SU-DHL-6 (cell line): ENCODE measurements at regions not wholly inside any gene's neighbourhood (a gene's known extent, or its start where the extent isn't known, plus 50 kb on each side); places are given as distances from the start of the nearest gene placed in this dataset.

Experiments
- H2AFZ ChIP-seq: fragments of 200-600 bp; sonication (generic); 2 replicates; pipeline ENCODE4 v1.6.1; 2014; ENCODE audit warnings: low read depth, mild to moderate bottlenecking, moderate library complexity, mixed read lengths, antibody characterized with exemption, low read length; ENCODE audit not compliant: severe bottlenecking
- H3F3A ChIP-seq: fragments of 200-600 bp; shearing (Covaris generic); 2 replicates; pipeline ENCODE4 v1.6.0; 2016; ENCODE audit warnings: antibody characterized with exemption, mild to moderate bottlenecking; ENCODE audit not compliant: insufficient read depth
- H3K27ac ChIP-seq: fragments of 200-600 bp; sonication (generic); 2 replicates; pipeline ENCODE4 v1.5.1; 2016; ENCODE audit warnings: low read depth, mild to moderate bottlenecking, low read length, moderate library complexity, mixed read lengths
- H3K27me3 ChIP-seq: fragments of 200-600 bp; sonication (generic), shearing (Covaris generic); 2 replicates; pipeline ENCODE4 v1.6.0; 2014; ENCODE audit warnings: mild to moderate bottlenecking, low read length
- H3K36me3 ChIP-seq: fragments of 200-600 bp; sonication (generic); 2 replicates; pipeline ENCODE4 v1.6.1; 2014; ENCODE audit warnings: mild to moderate bottlenecking, low read length, mixed read lengths
- H3K4me2 ChIP-seq: fragments of 300-600, 200-600 bp; shearing (Covaris generic), sonication (generic); 2 replicates; pipeline ENCODE4 v1.6.0; 2014; ENCODE audit warnings: low read length, low read depth, mild to moderate bottlenecking; ENCODE audit not compliant: poor library complexity, severe bottlenecking
- H3K4me3 ChIP-seq: fragments of 200-600 bp; sonication (generic); 2 replicates; pipeline ENCODE4 v1.5.1; 2014; ENCODE audit warnings: antibody characterized with exemption, low read length, mild to moderate bottlenecking, mixed read lengths; ENCODE audit not compliant: insufficient read depth, poor library complexity, severe bottlenecking
- H3K79me2 ChIP-seq: fragments of 200-600 bp; sonication (generic); 2 replicates; pipeline ENCODE4 v1.6.1; 2014; ENCODE audit warnings: mild to moderate bottlenecking, low read length, moderate library complexity; ENCODE audit not compliant: insufficient read depth
- H3K9ac ChIP-seq: fragments of 200-600 bp; sonication (generic); 2 replicates; pipeline ENCODE4 v1.7.0; 2014; ENCODE audit warnings: mild to moderate bottlenecking, low read length
- H3K9me2 ChIP-seq: fragments of 200-600 bp; sonication (generic); replicated peaks from 2 replicates; pipeline ENCODE4 v1.6.1; 2014; ENCODE audit warnings: low read length; ENCODE audit not compliant: insufficient read depth
- H3K9me3 ChIP-seq: fragments of 200-600 bp; sonication (generic); 2 replicates; pipeline ENCODE4 v1.6.1; 2014; ENCODE audit warnings: low read length, mixed read lengths; ENCODE audit not compliant: insufficient read depth
- H4K20me1 ChIP-seq: fragments of 200-600 bp; sonication (generic); 2 replicates; pipeline ENCODE4 v1.6.1; 2014; ENCODE audit warnings: low read depth, mild to moderate bottlenecking, antibody characterized with exemption, low read length, moderate library complexity, mixed read lengths
- EZH2phosphoT487 ChIP-seq: fragments of 200-600 bp; sonication (generic), shearing (Covaris generic); conservative IDR thresholded peaks from 2 replicates; pipeline ENCODE4 v1.6.1; 2018; ENCODE audit warnings: mild to moderate bottlenecking, antibody characterized with exemption, low read length, moderate library complexity, mixed read lengths
- TF ChIP-seq, protein P1 (sequence below): fragments of 200-600 bp; sonication (generic); IDR thresholded peaks from one replicate; pipeline ENCODE4 v1.5.1; 2017; ENCODE audit warnings: antibody characterized with exemption, mild to moderate bottlenecking, low read length, moderate library complexity; ENCODE audit not compliant: insufficient read depth, poor library complexity, severe bottlenecking

DNA sequence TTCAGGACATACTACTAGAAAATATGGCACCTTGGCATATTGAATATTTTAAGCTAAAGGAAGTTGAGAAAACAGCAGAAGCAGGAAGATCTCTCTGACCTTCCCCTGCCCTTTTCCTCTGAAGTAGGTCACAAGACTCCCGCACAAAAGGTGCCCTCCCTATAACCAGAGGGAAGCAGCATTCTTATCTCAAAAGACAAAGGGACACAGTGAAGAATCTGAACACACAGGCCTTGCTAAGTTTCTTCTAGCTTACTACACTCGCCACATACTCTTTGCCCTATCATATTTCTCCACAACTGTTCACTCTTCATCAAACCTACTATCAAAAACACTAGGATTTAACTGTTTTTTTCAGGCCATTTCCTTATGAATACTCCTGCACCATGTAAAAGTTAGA lies 151.2 kb downstream of the ELOVL4 start:
- Histone ChIP-seq H3K9me2 (0 out of 2 replicates have a peak, but pooled peaks cover 3% of the 10 kb centered on the region), H4K20me1 (no peaks in the 10 kb centered on the region), H2AFZ (no peak overlapping the region), H3K4me2 (no peak overlapping the region), H3K9me3 (no peaks in the 10 kb centered on the region), H3K36me3 (no peaks in the 10 kb centered on the region), H3K27me3 (no peaks in the 10 kb centered on the region), H3K9ac (no peak overlapping the region), H3F3A (no peaks in the 10 kb centered on the region), H3K27ac (no peak overlapping the region), H3K4me3 (no peak overlapping the region), H3K79me2 (no peaks in the 10 kb centered on the region)
- no peak for TF ChIP-seq EZH2phosphoT487
- TF ChIP-seq, protein P1, sequence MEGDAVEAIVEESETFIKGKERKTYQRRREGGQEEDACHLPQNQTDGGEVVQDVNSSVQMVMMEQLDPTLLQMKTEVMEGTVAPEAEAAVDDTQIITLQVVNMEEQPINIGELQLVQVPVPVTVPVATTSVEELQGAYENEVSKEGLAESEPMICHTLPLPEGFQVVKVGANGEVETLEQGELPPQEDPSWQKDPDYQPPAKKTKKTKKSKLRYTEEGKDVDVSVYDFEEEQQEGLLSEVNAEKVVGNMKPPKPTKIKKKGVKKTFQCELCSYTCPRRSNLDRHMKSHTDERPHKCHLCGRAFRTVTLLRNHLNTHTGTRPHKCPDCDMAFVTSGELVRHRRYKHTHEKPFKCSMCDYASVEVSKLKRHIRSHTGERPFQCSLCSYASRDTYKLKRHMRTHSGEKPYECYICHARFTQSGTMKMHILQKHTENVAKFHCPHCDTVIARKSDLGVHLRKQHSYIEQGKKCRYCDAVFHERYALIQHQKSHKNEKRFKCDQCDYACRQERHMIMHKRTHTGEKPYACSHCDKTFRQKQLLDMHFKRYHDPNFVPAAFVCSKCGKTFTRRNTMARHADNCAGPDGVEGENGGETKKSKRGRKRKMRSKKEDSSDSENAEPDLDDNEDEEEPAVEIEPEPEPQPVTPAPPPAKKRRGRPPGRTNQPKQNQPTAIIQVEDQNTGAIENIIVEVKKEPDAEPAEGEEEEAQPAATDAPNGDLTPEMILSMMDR: no peak

DNA sequence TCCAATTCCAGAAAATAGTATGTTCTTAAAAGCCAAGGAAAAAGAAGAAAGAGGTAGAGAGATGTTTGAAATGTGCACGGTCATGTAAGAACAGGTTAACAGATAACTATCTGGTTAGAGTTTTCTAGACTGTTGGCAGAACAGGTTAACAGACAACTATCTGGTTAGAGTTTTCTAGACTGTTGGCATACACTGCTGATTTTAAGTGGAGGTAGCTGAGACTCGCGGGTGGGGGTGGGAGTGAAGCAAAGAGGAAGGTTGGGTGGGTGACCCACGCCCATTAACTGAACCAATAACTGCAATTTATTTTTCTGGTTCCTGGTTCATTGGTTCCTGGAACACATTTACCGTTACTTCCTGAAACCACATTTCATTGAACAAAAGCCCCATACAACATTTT lies 157.5 kb downstream of the ELOVL4 start:
- Histone ChIP-seq H3K4me2 (no peak overlapping the region), H3K9me3 (no peaks in the 10 kb centered on the region)

DNA sequence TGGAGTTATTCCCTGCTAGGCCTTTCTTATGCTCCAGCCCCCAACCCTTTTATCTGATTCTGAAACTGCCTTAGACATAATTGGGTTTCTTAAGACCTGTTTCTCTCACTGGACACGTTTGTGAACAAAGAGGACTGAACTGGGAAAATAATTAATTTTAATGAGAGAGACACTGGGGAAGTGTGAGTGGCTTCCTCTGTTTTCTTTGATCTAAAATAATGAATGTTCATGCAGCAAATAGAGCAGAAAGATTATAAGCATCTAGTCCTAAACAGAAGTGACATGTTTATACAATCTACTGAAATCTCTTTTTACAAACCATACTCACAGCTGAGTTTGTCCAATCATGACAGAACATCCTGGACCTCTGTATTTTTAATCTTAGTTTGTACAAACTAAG lies 157.6 kb downstream of the SH3BGRL2 start:
- no peak overlapping the region for H2AFZ ChIP-seq
- H3K9ac ChIP-seq: no peak overlapping the region
- H3K4me2 ChIP-seq: no peak overlapping the region
- no peaks in the 10 kb centered on the region for H3K27me3 ChIP-seq
- H3F3A ChIP-seq: no peaks in the 10 kb centered on the region
- H3K27ac ChIP-seq: no peak overlapping the region
- no peaks in the 10 kb centered on the region for H3K79me2 ChIP-seq
- H4K20me1 ChIP-seq: no peaks in the 10 kb centered on the region
- no peaks in the 10 kb centered on the region for H3K9me3 ChIP-seq
- no peak overlapping the region for H3K4me3 ChIP-seq
- H3K36me3 ChIP-seq: no peaks in the 10 kb centered on the region
- H3K9me2 ChIP-seq: no peaks in the 10 kb centered on the region
- TF ChIP-seq, protein P1: no peak
- TF ChIP-seq EZH2phosphoT487: no peak

More for the DNA sequence above, 157.5 kb downstream of the ELOVL4 start:
- TF ChIP-seq EZH2phosphoT487: no peak
- TF ChIP-seq, protein P1: no peak
- no peak overlapping the region for H2AFZ ChIP-seq
- 0 out of 2 replicates have a peak, but pooled peaks cover 3% of the 10 kb centered on the region for H3K9me2 ChIP-seq
- H3K4me3 ChIP-seq: no peak overlapping the region
- H3K27ac ChIP-seq: no peak overlapping the region
- no peaks in the 10 kb centered on the region for H3F3A ChIP-seq
- H3K36me3 ChIP-seq: no peaks in the 10 kb centered on the region
- H3K9ac ChIP-seq: no peak overlapping the region
- no peaks in the 10 kb centered on the region for H3K79me2 ChIP-seq
- H4K20me1 ChIP-seq: no peaks in the 10 kb centered on the region
- H3K27me3 ChIP-seq: no peaks in the 10 kb centered on the region

DNA sequence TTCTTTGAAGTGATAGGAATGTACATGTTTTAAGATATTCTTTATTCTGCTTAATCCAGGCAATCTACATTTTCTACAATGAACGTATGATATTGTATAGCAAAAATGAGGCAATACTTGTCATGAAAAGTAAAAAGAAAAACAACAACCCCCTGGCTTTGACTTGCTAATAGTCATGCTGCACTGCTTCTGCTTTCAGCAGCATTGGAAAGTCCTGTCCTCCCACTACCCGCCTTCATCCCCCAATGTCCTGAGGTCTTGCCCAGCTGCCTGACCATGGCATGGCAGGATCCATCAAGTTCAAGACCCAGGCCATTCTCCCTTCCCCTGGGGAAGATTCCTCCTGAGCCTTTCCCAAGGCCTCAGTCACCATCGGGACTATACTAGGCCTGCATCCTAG lies 156.5 kb downstream of the SH3BGRL2 start:
- Histone ChIP-seq H3K27ac (no peak overlapping the region), H3K79me2 (no peaks in the 10 kb centered on the region), H3K9ac (no peak overlapping the region), H3K4me2 (no peak overlapping the region), H3K4me3 (no peak overlapping the region), H2AFZ (no peak overlapping the region), H3K36me3 (no peaks in the 10 kb centered on the region), H3F3A (no peaks in the 10 kb centered on the region), H3K9me3 (no peaks in the 10 kb centered on the region), H4K20me1 (no peaks in the 10 kb centered on the region), H3K9me2 (no peaks in the 10 kb centered on the region), H3K27me3 (no peaks in the 10 kb centered on the region)
- TF ChIP-seq, protein P1: no peak
- TF ChIP-seq EZH2phosphoT487: no peak
